ENCODE measurements at regions not wholly inside any gene's neighbourhood (a gene's known extent, or its start where the extent isn't known, plus 50 kb on each side); places are given as distances from the start of the nearest gene placed in this dataset.

GRCh38 chr21:41680444-41681347 lies 86.2 kb downstream of the RIPK4 start:
- H3K27ac ChIP-seq (ENCODE audit: insufficient read depth, low read length) = no peak overlapping the region
- no peaks in the 10 kb centered on the region for H3K9me3 ChIP-seq (ENCODE audit: control insufficient read depth, insufficient read depth, low read depth, low read length)
- H3K27me3 ChIP-seq (ENCODE audit: control insufficient read depth, insufficient read depth, low read length) = peaks cover 3% of the 10 kb centered on the region
- peaks cover 7% of the 10 kb centered on the region for H3K4me1 ChIP-seq (ENCODE audit: control insufficient read depth, extremely low read depth, insufficient read depth, low read length)
- H3K36me3 ChIP-seq (ENCODE audit: control insufficient read depth, insufficient read depth, low read length) = no peaks in the 10 kb centered on the region
- TF ChIP-seq EZH2 (IDR thresholded peaks at IDR 0.05; ENCODE audit: low read length, missing control alignments) = no peak
- TF ChIP-seq CTCF (conservative IDR thresholded peaks at IDR 0.05 in 1 of 2, IDR thresholded peaks at IDR 0.05 in 1 of 2; ENCODE audit: low read depth in 1 of 2, low read length in 2 of 2) = no peak
- H3K4me3 ChIP-seq (replicated peaks in 1 of 4; ENCODE audit: control extremely low read depth in 1 of 4, insufficient read depth in 1 of 4, low read depth in 3 of 4, low read length in 4 of 4) = no peak overlapping the region
- no peak for DNase-seq (ENCODE audit: low read depth in 2 of 2)
- no peaks in the 10 kb centered on the region for H3K79me2 ChIP-seq (ENCODE audit: control insufficient read depth, insufficient read depth, low read length)
- no peaks in the 10 kb centered on the region for H4K20me1 ChIP-seq (ENCODE audit: control insufficient read depth, extremely low read depth, insufficient read depth, low read length)
- H3K4me2 ChIP-seq (ENCODE audit: extremely low read depth, insufficient read depth, low read length) = no peak overlapping the region
- no peak overlapping the region for H3K9ac ChIP-seq (ENCODE audit: insufficient read depth, low read length)
- H2AFZ ChIP-seq (ENCODE audit: low read length) = no peak overlapping the region

DNA sequence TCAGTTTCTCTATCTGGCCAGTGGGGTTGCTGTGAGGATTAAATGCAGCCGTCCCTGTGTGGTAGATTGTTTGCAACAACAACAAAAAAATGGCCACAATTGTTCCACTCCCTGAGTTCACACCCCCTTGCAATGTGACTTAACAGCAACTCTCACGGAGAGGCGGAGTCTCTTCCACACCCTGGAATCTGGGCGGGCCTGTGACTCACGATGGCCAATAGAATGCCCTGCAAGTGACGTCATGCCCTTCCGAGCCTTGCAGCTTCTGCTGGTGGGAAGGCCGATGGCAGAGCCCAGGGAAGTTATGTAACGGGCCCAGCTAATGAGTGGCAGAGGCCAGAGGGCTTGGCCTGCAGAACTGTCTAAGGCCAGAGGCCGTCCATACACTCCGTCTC lies 87.9 kb downstream of the RIPK4 start:
- Histone ChIP-seq H3K4me3 (replicated peaks in 1 of 4; ENCODE audit: control extremely low read depth in 1 of 4, insufficient read depth in 1 of 4, low read depth in 3 of 4, low read length in 4 of 4) (no peak overlapping the region), H2AFZ (ENCODE audit: low read length) (no peak overlapping the region), H3K4me1 (ENCODE audit: control insufficient read depth, extremely low read depth, insufficient read depth, low read length) (peaks cover 7% of the 10 kb centered on the region), H3K9me3 (ENCODE audit: control insufficient read depth, insufficient read depth, low read depth, low read length) (no peaks in the 10 kb centered on the region), H3K79me2 (ENCODE audit: control insufficient read depth, insufficient read depth, low read length) (no peaks in the 10 kb centered on the region), H3K36me3 (ENCODE audit: control insufficient read depth, insufficient read depth, low read length) (no peaks in the 10 kb centered on the region), H3K4me2 (ENCODE audit: extremely low read depth, insufficient read depth, low read length) (no peak overlapping the region), H3K9ac (ENCODE audit: insufficient read depth, low read length) (no peak overlapping the region), H3K27me3 (ENCODE audit: control insufficient read depth, insufficient read depth, low read length) (no peaks in the 10 kb centered on the region), H4K20me1 (ENCODE audit: control insufficient read depth, extremely low read depth, insufficient read depth, low read length) (no peaks in the 10 kb centered on the region), H3K27ac (ENCODE audit: insufficient read depth, low read length) (no peak overlapping the region)
- peak; percentile 90 to 99 for DNase-seq (ENCODE audit: low read depth in 2 of 2)
- TF ChIP-seq EZH2 (IDR thresholded peaks at IDR 0.05; ENCODE audit: low read length, missing control alignments) (no peak), CTCF (conservative IDR thresholded peaks at IDR 0.05 in 1 of 2, IDR thresholded peaks at IDR 0.05 in 1 of 2; ENCODE audit: low read depth in 1 of 2, low read length in 2 of 2) (no peak)

DNA sequence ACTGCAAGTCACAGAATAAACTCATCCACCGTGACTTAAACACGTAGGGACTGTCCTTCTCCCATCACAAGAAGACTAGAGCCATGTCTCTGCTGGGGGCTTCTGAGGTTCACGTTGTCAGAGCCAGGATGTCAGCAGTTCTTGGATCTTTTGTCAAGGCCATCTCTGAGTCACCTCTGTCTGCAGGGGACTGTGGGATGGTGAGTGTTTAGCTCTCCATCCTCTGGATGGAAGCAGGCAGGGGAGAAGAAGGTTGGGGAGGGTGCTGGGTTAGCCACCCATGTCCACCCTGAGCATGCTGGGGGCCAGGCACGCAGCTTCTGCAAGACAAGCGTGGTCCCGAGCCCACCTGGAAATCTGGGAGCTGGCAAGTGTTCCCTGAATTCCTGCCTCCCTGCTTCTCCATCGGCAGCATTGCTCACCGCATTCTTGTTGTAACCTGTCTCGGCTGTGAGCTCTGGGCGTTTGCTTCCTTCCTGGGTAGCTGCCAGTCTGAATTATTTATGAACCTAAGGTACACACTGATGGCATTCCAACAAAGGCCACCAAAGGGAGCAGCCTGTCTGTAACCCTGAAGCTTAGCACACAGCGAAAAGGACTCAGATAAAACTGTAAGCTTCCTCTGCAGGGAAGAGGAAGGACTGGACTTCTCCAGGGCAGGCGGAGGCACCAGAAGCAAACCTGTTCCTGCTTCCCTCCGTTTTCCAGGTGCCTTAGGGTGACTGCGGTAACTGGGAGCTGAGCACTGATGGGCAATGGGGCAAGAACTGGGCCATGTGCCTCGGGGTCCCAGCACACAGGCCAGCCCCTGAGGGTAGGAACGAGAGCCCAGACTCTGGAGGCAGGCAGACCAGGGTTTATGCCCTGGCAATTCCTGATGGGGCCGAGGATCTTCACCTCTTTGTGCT lies 88.6 kb downstream of the RIPK4 start:
- peaks cover 7% of the 10 kb centered on the region for H3K4me1 ChIP-seq (ENCODE audit: control insufficient read depth, extremely low read depth, insufficient read depth, low read length)
- TF ChIP-seq EZH2 (IDR thresholded peaks at IDR 0.05; ENCODE audit: low read length, missing control alignments) = no peak
- TF ChIP-seq CTCF (conservative IDR thresholded peaks at IDR 0.05 in 1 of 2, IDR thresholded peaks at IDR 0.05 in 1 of 2; ENCODE audit: low read depth in 1 of 2, low read length in 2 of 2) = no peak
- peak overlapping the region; percentile 36 for H2AFZ ChIP-seq (ENCODE audit: low read length)
- H3K4me2 ChIP-seq (ENCODE audit: extremely low read depth, insufficient read depth, low read length) = no peak overlapping the region
- H3K9ac ChIP-seq (ENCODE audit: insufficient read depth, low read length) = no peak overlapping the region
- no peaks in the 10 kb centered on the region for H3K27me3 ChIP-seq (ENCODE audit: control insufficient read depth, insufficient read depth, low read length)
- no peaks in the 10 kb centered on the region for H3K36me3 ChIP-seq (ENCODE audit: control insufficient read depth, insufficient read depth, low read length)
- peak in 1 of 2 donors; percentile 75 for DNase-seq (ENCODE audit: low read depth in 2 of 2)
- H4K20me1 ChIP-seq (ENCODE audit: control insufficient read depth, extremely low read depth, insufficient read depth, low read length) = no peaks in the 10 kb centered on the region
- H3K4me3 ChIP-seq (replicated peaks in 1 of 4; ENCODE audit: control extremely low read depth in 1 of 4, insufficient read depth in 1 of 4, low read depth in 3 of 4, low read length in 4 of 4) = no peak overlapping the region
- H3K79me2 ChIP-seq (ENCODE audit: control insufficient read depth, insufficient read depth, low read length) = no peaks in the 10 kb centered on the region
- H3K27ac ChIP-seq (ENCODE audit: insufficient read depth, low read length) = no peak overlapping the region
- H3K9me3 ChIP-seq (ENCODE audit: control insufficient read depth, insufficient read depth, low read depth, low read length) = no peaks in the 10 kb centered on the region

Measured in fibroblast of lung (primary cell).